Neural cell (in vitro differentiated cells): ENCODE measurements at regions not wholly inside any gene's neighbourhood (a gene's known extent, or its start where the extent isn't known, plus 50 kb on each side); places are given as distances from the start of the nearest gene placed in this dataset.

Experiments
- H2AFZ ChIP-seq: fragments of 200-600, 300-800 bp; sonication (generic), shearing (Covaris generic); 2 replicates; pipeline ENCODE4 v1.6.0; 2014; ENCODE audit warnings: low read depth, mild to moderate bottlenecking, antibody characterized with exemption, low read length, moderate library complexity
- H3F3A ChIP-seq: fragments of 200-600 bp; shearing (Covaris generic); 2 replicates; pipeline ENCODE4 v1.6.1; 2016; ENCODE audit warnings: mild to moderate bottlenecking, moderate library complexity, mixed read lengths, antibody characterized with exemption, low read length; ENCODE audit not compliant: insufficient read depth, poor library complexity, severe bottlenecking
- H3K27ac ChIP-seq: fragments of 200-600, 300-800 bp; sonication (generic), shearing (Covaris generic); 2 replicates; pipeline ENCODE4 v1.5.1; 2014; ENCODE audit warnings: mild to moderate bottlenecking, low read length, moderate library complexity
- H3K27me3 ChIP-seq: fragments of 300-800, 200-600 bp; sonication (generic), shearing (Covaris generic); 2 replicates; pipeline ENCODE4 v1.6.0; 2014; ENCODE audit warnings: mild to moderate bottlenecking, low read depth, low read length, moderate library complexity; ENCODE audit not compliant: insufficient read depth
- H3K36me3 ChIP-seq: fragments of 300-800, 200-600 bp; sonication (generic), shearing (Covaris generic); 2 replicates; pipeline ENCODE4 v1.5.1; 2014; ENCODE audit warnings: mild to moderate bottlenecking, antibody characterized with exemption, low read length, moderate library complexity; ENCODE audit not compliant: insufficient read depth
- H3K4me2 ChIP-seq: fragments of 300-800, 200-600 bp; sonication (generic), shearing (Covaris generic); 2 replicates; pipeline ENCODE4 v1.6.0; 2014; ENCODE audit warnings: mild to moderate bottlenecking, low read length
- H3K4me3 ChIP-seq: fragments of 300-800, 200-600 bp; sonication (generic), shearing (Covaris generic); 2 replicates; pipeline ENCODE4 v1.5.1; 2014; ENCODE audit warnings: mild to moderate bottlenecking, low read length, moderate library complexity
- H3K79me2 ChIP-seq: fragments of 200-600 bp; shearing (Covaris generic); replicated peaks from 2 replicates; pipeline ENCODE4 v1.6.0; 2014; ENCODE audit warnings: mild to moderate bottlenecking, low read length, moderate library complexity; ENCODE audit not compliant: insufficient read depth
- H3K9ac ChIP-seq: fragments of 300-800, 200-600 bp; sonication (generic), shearing (Covaris generic); 2 replicates; pipeline ENCODE4 v1.6.1; 2016; ENCODE audit warnings: mild to moderate bottlenecking, low read length, mixed read lengths
- H3K9me2 ChIP-seq: fragments of 200-600 bp; shearing (Covaris generic); 2 replicates; pipeline ENCODE4 v1.6.1; 2016; ENCODE audit warnings: mild to moderate bottlenecking, low read length, mixed read lengths; ENCODE audit not compliant: insufficient read depth
- H3K9me3 ChIP-seq: fragments of 200-600, 300-800 bp; sonication (generic), shearing (Covaris generic); 2 replicates; pipeline ENCODE4 v1.6.1; 2016; ENCODE audit warnings: mild to moderate bottlenecking, mixed run types, low read length, moderate library complexity, mixed read lengths
- H4K20me1 ChIP-seq: fragments of 200-600 bp; shearing (Covaris generic); 2 replicates; pipeline ENCODE4 v1.6.1; 2016; ENCODE audit warnings: mild to moderate bottlenecking, mixed run types; ENCODE audit not compliant: insufficient read depth
- CTCF ChIP-seq: fragments of 450-650 bp; IDR thresholded peaks from 2 replicates; pipeline ENCODE4 v1.5.1; 2014; ENCODE audit warnings: antibody characterized with exemption, mild to moderate bottlenecking, moderate library complexity; ENCODE audit not compliant: poor library complexity, severe bottlenecking
- EP300 ChIP-seq: fragments of 450-650 bp; conservative IDR thresholded peaks from 2 replicates; pipeline ENCODE4 v1.6.1; 2014; ENCODE audit warnings: antibody characterized with exemption, mild to moderate bottlenecking, moderate library complexity; ENCODE audit not compliant: poor library complexity, severe bottlenecking
- EZH2 ChIP-seq: fragments of 200-600, 300-800 bp; shearing (Covaris generic), sonication (generic); IDR thresholded peaks from 2 replicates; pipeline ENCODE4 v1.6.1; 2014; ENCODE audit warnings: antibody characterized with exemption, low read length, borderline replicate concordance, mild to moderate bottlenecking; ENCODE audit not compliant: insufficient read depth, poor library complexity, severe bottlenecking
- MXI1 ChIP-seq: fragments of 450-650 bp; conservative IDR thresholded peaks from 2 replicates; pipeline ENCODE4 v1.6.1; 2014; ENCODE audit warnings: antibody characterized with exemption, mild to moderate bottlenecking; ENCODE audit not compliant: poor library complexity, severe bottlenecking
- POLR2AphosphoS5 ChIP-seq: IDR thresholded peaks from 2 replicates; pipeline ENCODE4 v1.6.1; 2012
- RAD21 ChIP-seq: fragments of 450-650 bp; conservative IDR thresholded peaks from 2 replicates; pipeline ENCODE4 v1.6.1; 2014; ENCODE audit warnings: antibody characterized with exemption, mild to moderate bottlenecking, moderate library complexity
- SMC3 ChIP-seq: fragments of 450-650 bp; conservative IDR thresholded peaks from 2 replicates; pipeline ENCODE4 v1.6.1; 2014; ENCODE audit warnings: antibody characterized with exemption, mild to moderate bottlenecking, moderate library complexity; ENCODE audit not compliant: poor library complexity
- TAF1 ChIP-seq: IDR thresholded peaks from 2 replicates; pipeline ENCODE4 v1.6.1; 2012; ENCODE audit warnings: low read depth
- TF ChIP-seq, protein P1 (sequence below): IDR thresholded peaks from 2 replicates; pipeline ENCODE4 v1.6.1; 2012; ENCODE audit warnings: borderline replicate concordance

DNA sequence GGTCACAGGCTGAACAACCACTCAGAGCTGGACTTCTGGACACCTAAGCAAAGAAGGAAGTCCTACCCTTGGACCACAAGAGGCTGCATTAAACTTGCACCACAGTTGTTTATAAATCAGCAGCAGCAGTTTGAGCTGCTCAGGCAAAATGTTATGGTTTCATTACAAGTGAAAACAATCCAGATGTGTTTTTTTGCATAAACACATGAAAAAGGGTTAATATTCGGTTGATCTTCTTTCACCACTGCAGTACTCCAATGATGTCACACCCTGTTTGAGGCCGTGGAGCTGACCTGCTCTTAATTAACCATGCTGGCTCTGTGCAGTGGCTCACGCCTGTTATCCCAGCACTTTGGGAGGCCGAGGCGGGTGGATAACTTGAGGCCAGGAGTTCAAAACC, 490.8 kb upstream of the CELF2 start:
- Histone ChIP-seq H4K20me1 (no peaks in the 10 kb centered on the region), H3K27me3 (no peaks in the 10 kb centered on the region), H3K4me2 (no peak overlapping the region), H3K79me2 (no peaks in the 10 kb centered on the region), H3K27ac (no peak overlapping the region), H3F3A (no peaks in the 10 kb centered on the region), H3K4me3 (no peak overlapping the region), H3K9me3 (no peaks in the 10 kb centered on the region), H3K9ac (no peak overlapping the region), H2AFZ (no peak overlapping the region), H3K36me3 (no peaks in the 10 kb centered on the region), H3K9me2 (no peaks in the 10 kb centered on the region)
- TF ChIP-seq EZH2 (no peak), EP300 (no peak), TAF1 (no peak), POLR2AphosphoS5 (no peak), MXI1 (no peak), RAD21 (no peak), CTCF (no peak), SMC3 (no peak)
- TF ChIP-seq, protein P1, sequence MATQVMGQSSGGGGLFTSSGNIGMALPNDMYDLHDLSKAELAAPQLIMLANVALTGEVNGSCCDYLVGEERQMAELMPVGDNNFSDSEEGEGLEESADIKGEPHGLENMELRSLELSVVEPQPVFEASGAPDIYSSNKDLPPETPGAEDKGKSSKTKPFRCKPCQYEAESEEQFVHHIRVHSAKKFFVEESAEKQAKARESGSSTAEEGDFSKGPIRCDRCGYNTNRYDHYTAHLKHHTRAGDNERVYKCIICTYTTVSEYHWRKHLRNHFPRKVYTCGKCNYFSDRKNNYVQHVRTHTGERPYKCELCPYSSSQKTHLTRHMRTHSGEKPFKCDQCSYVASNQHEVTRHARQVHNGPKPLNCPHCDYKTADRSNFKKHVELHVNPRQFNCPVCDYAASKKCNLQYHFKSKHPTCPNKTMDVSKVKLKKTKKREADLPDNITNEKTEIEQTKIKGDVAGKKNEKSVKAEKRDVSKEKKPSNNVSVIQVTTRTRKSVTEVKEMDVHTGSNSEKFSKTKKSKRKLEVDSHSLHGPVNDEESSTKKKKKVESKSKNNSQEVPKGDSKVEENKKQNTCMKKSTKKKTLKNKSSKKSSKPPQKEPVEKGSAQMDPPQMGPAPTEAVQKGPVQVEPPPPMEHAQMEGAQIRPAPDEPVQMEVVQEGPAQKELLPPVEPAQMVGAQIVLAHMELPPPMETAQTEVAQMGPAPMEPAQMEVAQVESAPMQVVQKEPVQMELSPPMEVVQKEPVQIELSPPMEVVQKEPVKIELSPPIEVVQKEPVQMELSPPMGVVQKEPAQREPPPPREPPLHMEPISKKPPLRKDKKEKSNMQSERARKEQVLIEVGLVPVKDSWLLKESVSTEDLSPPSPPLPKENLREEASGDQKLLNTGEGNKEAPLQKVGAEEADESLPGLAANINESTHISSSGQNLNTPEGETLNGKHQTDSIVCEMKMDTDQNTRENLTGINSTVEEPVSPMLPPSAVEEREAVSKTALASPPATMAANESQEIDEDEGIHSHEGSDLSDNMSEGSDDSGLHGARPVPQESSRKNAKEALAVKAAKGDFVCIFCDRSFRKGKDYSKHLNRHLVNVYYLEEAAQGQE: no peak

DNA sequence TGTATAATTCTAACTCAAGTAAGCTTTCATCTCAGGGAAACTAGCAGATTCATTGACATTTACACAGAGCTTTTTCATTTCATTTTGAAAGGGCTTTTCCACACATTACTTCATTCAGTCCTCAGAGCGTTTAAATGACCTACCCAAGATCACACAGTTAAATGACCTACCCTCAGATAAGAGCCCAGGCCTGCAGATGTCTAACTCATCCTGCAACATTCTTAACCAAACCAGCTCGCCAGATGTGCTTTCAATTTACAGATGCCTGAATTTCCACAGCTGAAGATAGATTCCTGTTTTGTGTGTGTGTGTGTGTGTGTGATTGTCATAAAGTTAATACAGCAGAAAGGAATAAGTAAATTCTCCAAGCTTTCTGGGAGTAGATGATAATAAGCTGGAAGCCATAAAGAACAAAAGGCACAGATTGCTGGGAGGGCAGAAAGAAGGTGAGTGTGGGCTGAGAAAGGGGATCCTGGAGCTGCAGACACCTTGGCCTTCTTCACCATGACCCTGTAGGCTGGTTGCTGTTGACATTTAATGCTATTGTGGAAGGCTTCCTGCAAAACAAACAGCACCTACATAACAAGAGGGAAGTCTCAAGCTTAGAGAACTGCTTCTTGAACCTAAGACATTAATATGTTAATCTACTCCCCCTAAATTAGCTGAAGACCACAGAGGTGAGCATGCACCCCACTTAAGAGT, 489.7 kb upstream of the CELF2 start:
- TF ChIP-seq SMC3: no peak
- no peak for TF ChIP-seq MXI1
- no peak for TF ChIP-seq CTCF
- Histone ChIP-seq H3F3A (no peaks in the 10 kb centered on the region), H3K4me2 (no peak overlapping the region), H2AFZ (no peak overlapping the region), H3K27ac (no peak overlapping the region), H3K27me3 (no peaks in the 10 kb centered on the region), H3K9me2 (no peaks in the 10 kb centered on the region), H3K36me3 (no peaks in the 10 kb centered on the region), H3K9ac (no peak overlapping the region), H3K9me3 (no peaks in the 10 kb centered on the region), H3K4me3 (no peak overlapping the region), H4K20me1 (no peaks in the 10 kb centered on the region), H3K79me2 (no peaks in the 10 kb centered on the region)
